ENCODE measurements at regions not wholly inside any gene's neighbourhood (a gene's known extent, or its start where the extent isn't known, plus 50 kb on each side); places are given as distances from the start of the nearest gene placed in this dataset.

DNA sequence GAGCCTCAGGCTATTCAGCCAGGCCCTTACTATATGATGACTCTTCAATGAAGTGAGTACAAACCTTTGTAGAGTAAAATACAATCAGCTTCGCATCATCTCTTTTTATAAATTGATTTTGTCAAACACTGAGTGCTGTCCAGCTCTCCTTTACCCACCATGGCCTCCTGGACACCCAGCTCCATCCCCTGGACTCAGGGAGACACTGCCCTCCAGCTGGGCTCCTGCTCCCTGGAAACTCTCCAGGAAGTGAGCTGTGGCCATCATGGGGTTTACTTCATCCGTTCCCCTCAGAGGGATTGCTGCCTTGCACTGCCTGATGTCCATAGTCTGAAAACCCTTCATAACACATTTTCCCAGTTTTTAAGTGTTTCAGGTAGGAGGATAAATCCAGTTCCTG, 82.5 kb upstream of the XIRP2 start:
- no peaks in the 10 kb centered on the region for H3K4me1 ChIP-seq (ENCODE audit: control insufficient read depth, insufficient read depth, low read depth, low read length)
- H3K4me3 ChIP-seq (ENCODE audit: insufficient read depth in 1 of 2, low read depth in 1 of 2, low read length in 2 of 2), result no peak overlapping the region
- no peak overlapping the region for H3K4ac ChIP-seq (ENCODE audit: low read depth in 1 of 2, low read length in 2 of 2)
- no peak for DNase-seq
- no peak overlapping the region for H4K91ac ChIP-seq (ENCODE audit: low read length)
- no peaks in the 10 kb centered on the region for H3K27me3 ChIP-seq (ENCODE audit: control insufficient read depth in 1 of 2, insufficient read depth in 1 of 2, low read length in 2 of 2)
- H4K8ac ChIP-seq (ENCODE audit: low read length), result no peak overlapping the region
- H2AFZ ChIP-seq (ENCODE audit: low read depth, low read length), result no peak overlapping the region
- 94% methylated on average over 1 of the region's 2 CpGs for WGBS
- H2AK5ac ChIP-seq (ENCODE audit: low read length, severe bottlenecking), result no peak overlapping the region
- H2BK120ac ChIP-seq (ENCODE audit: low read depth, low read length), result no peak overlapping the region
- H2BK5ac ChIP-seq (ENCODE audit: low read depth, low read length, poor library complexity, severe bottlenecking), result no peak overlapping the region
- H3K4me2 ChIP-seq (ENCODE audit: low read length, poor library complexity, severe bottlenecking), result no peak overlapping the region
- H2BK12ac ChIP-seq (ENCODE audit: low read length in 2 of 2), result no peak overlapping the region
- no peak overlapping the region for H3K14ac ChIP-seq (ENCODE audit: low read length in 2 of 2)
- H3K23ac ChIP-seq (ENCODE audit: low read length in 2 of 2), result no peak overlapping the region
- H3K18ac ChIP-seq (ENCODE audit: low read depth in 1 of 2, low read length in 2 of 2), result no peak overlapping the region
- no peaks in the 10 kb centered on the region for H3K36me3 ChIP-seq (ENCODE audit: control insufficient read depth in 1 of 2, insufficient read depth in 2 of 2, low read depth in 1 of 2, low read length in 2 of 2)
- no peak overlapping the region for H3K9ac ChIP-seq (ENCODE audit: low read length)
- peaks cover 19% of the 10 kb centered on the region for H3K9me3 ChIP-seq (ENCODE audit: control insufficient read depth, low read length)
- no peak overlapping the region for H3K27ac ChIP-seq (ENCODE audit: low read length, poor library complexity, severe bottlenecking)
- H3K79me1 ChIP-seq (replicated peaks; ENCODE audit: low read length, poor library complexity, severe bottlenecking), result no peaks in the 10 kb centered on the region
- no peak overlapping the region for H2BK15ac ChIP-seq (ENCODE audit: low read depth, poor library complexity, severe bottlenecking)

DNA sequence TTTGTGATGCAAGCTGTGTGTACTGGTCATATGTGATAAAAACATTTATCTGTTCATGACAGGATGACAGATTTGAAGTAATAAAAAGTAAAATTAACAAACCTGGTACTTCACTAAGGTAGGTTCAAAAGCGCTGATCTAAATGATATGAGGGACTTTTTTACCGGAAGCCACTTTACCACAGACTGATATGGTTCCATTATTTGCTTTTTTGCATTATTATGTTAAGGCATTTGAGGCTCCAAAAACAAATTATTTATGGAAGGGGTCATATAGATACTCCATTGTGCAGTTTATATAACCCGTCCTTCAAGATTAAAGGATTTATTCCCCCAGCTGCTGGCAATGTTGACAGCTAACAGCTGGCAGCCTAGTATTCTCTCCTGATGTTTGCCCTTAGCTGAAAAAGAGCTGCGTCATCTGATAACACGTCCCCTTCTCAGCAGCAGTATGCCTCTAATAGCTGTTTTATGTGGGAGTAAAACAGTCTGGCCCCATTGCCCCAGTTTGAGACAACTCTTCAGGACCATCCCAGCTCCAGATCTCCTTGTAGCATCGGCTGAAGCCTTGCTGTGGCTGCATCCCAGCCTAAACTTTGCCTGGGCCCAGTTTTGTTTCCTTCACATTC, 84.8 kb upstream of the XIRP2 start:
- H3K23ac ChIP-seq (ENCODE audit: low read length in 2 of 2), result no peak overlapping the region
- H3K36me3 ChIP-seq (ENCODE audit: control insufficient read depth in 1 of 2, insufficient read depth in 2 of 2, low read depth in 1 of 2, low read length in 2 of 2), result no peaks in the 10 kb centered on the region
- H3K9me3 ChIP-seq (ENCODE audit: control insufficient read depth, low read length), result peaks cover 16% of the 10 kb centered on the region
- no peak overlapping the region for H3K27ac ChIP-seq (ENCODE audit: low read length, poor library complexity, severe bottlenecking)
- no peak overlapping the region for H3K4ac ChIP-seq (ENCODE audit: low read depth in 1 of 2, low read length in 2 of 2)
- H3K4me3 ChIP-seq (ENCODE audit: insufficient read depth in 1 of 2, low read depth in 1 of 2, low read length in 2 of 2), result no peak overlapping the region
- peak; percentile 16 for DNase-seq
- H4K8ac ChIP-seq (ENCODE audit: low read length), result no peak overlapping the region
- no peaks in the 10 kb centered on the region for H3K4me1 ChIP-seq (ENCODE audit: control insufficient read depth, insufficient read depth, low read depth, low read length)
- H3K14ac ChIP-seq (ENCODE audit: low read length in 2 of 2), result no peak overlapping the region
- H4K91ac ChIP-seq (ENCODE audit: low read length), result no peak overlapping the region
- H2BK15ac ChIP-seq (ENCODE audit: low read depth, poor library complexity, severe bottlenecking), result no peak overlapping the region
- H2BK12ac ChIP-seq (ENCODE audit: low read length in 2 of 2), result no peak overlapping the region
- no peak overlapping the region for H3K4me2 ChIP-seq (ENCODE audit: low read length, poor library complexity, severe bottlenecking)
- no peak overlapping the region for H2BK5ac ChIP-seq (ENCODE audit: low read depth, low read length, poor library complexity, severe bottlenecking)
- H3K79me1 ChIP-seq (replicated peaks; ENCODE audit: low read length, poor library complexity, severe bottlenecking), result no peaks in the 10 kb centered on the region
- no peak overlapping the region for H2BK120ac ChIP-seq (ENCODE audit: low read depth, low read length)
- WGBS, result 68% methylated on average over 4 of the region's 6 CpGs
- H2AK5ac ChIP-seq (ENCODE audit: low read length, severe bottlenecking), result no peak overlapping the region
- H3K18ac ChIP-seq (ENCODE audit: low read depth in 1 of 2, low read length in 2 of 2), result no peak overlapping the region
- no peaks in the 10 kb centered on the region for H3K27me3 ChIP-seq (ENCODE audit: control insufficient read depth in 1 of 2, insufficient read depth in 1 of 2, low read length in 2 of 2)
- H3K9ac ChIP-seq (ENCODE audit: low read length), result no peak overlapping the region
- peak overlapping the region; percentile 29 for H2AFZ ChIP-seq (ENCODE audit: low read depth, low read length)

GRCh38 chr2:166802475-166802874, 85.8 kb upstream of the XIRP2 start:
- Histone ChIP-seq H2BK15ac (ENCODE audit: low read depth, poor library complexity, severe bottlenecking) (no peak overlapping the region), H3K27ac (ENCODE audit: low read length, poor library complexity, severe bottlenecking) (no peak overlapping the region), H4K8ac (ENCODE audit: low read length) (no peak overlapping the region), H3K4me2 (ENCODE audit: low read length, poor library complexity, severe bottlenecking) (no peak overlapping the region), H2AFZ (ENCODE audit: low read depth, low read length) (no peak overlapping the region), H3K4me1 (ENCODE audit: control insufficient read depth, insufficient read depth, low read depth, low read length) (no peaks in the 10 kb centered on the region), H3K9ac (ENCODE audit: low read length) (no peak overlapping the region), H3K36me3 (ENCODE audit: control insufficient read depth in 1 of 2, insufficient read depth in 2 of 2, low read depth in 1 of 2, low read length in 2 of 2) (no peaks in the 10 kb centered on the region), H3K4ac (ENCODE audit: low read depth in 1 of 2, low read length in 2 of 2) (no peak overlapping the region), H2BK120ac (ENCODE audit: low read depth, low read length) (no peak overlapping the region), H3K27me3 (ENCODE audit: control insufficient read depth in 1 of 2, insufficient read depth in 1 of 2, low read length in 2 of 2) (no peaks in the 10 kb centered on the region), H3K23ac (ENCODE audit: low read length in 2 of 2) (no peak overlapping the region), H4K91ac (ENCODE audit: low read length) (no peak overlapping the region), H2AK5ac (ENCODE audit: low read length, severe bottlenecking) (no peak overlapping the region), H3K4me3 (ENCODE audit: insufficient read depth in 1 of 2, low read depth in 1 of 2, low read length in 2 of 2) (no peak overlapping the region), H3K79me1 (replicated peaks; ENCODE audit: low read length, poor library complexity, severe bottlenecking) (no peaks in the 10 kb centered on the region), H3K9me3 (ENCODE audit: control insufficient read depth, low read length) (peaks cover 15% of the 10 kb centered on the region), H3K14ac (ENCODE audit: low read length in 2 of 2) (no peak overlapping the region), H2BK12ac (ENCODE audit: low read length in 2 of 2) (no peak overlapping the region), H2BK5ac (ENCODE audit: low read depth, low read length, poor library complexity, severe bottlenecking) (no peak overlapping the region), H3K18ac (ENCODE audit: low read depth in 1 of 2, low read length in 2 of 2) (no peak overlapping the region)
- WGBS, result 47% methylated on average over 2 of the region's 3 CpGs
- no peak for DNase-seq

DNA sequence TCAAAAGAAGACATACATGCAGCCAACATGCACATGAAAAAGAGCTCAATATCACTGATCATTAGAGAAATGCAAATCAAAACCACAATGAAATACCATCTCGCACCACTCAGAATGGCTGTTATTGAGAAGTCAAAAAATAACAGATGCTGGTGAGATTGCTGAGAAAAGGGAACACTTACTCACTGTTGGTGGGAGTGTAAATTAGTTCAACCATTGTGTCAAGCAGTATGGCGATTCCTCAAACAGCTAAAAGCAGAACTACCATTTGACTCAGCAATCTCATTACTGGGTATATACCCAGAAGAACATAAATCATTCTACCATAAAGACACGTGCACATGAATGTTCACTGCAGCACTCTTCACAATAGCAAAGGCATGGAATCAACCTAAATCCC, 95.5 kb upstream of the XIRP2 start:
- H2BK5ac ChIP-seq (ENCODE audit: low read depth, low read length, poor library complexity, severe bottlenecking), result no peak overlapping the region
- peaks cover 18% of the 10 kb centered on the region for H3K9me3 ChIP-seq (ENCODE audit: control insufficient read depth, low read length)
- no peak overlapping the region for H2BK120ac ChIP-seq (ENCODE audit: low read depth, low read length)
- H3K4ac ChIP-seq (ENCODE audit: low read depth in 1 of 2, low read length in 2 of 2), result no peak overlapping the region
- no peak overlapping the region for H2BK15ac ChIP-seq (ENCODE audit: low read depth, poor library complexity, severe bottlenecking)
- no peak overlapping the region for H2AFZ ChIP-seq (ENCODE audit: low read depth, low read length)
- no peak for DNase-seq
- H3K4me3 ChIP-seq (ENCODE audit: insufficient read depth in 1 of 2, low read depth in 1 of 2, low read length in 2 of 2), result no peak overlapping the region
- no peak overlapping the region for H3K18ac ChIP-seq (ENCODE audit: low read depth in 1 of 2, low read length in 2 of 2)
- H3K14ac ChIP-seq (ENCODE audit: low read length in 2 of 2), result no peak overlapping the region
- H3K27me3 ChIP-seq (ENCODE audit: control insufficient read depth in 1 of 2, insufficient read depth in 1 of 2, low read length in 2 of 2), result no peaks in the 10 kb centered on the region
- no peak overlapping the region for H3K23ac ChIP-seq (ENCODE audit: low read length in 2 of 2)
- no peaks in the 10 kb centered on the region for H3K4me1 ChIP-seq (ENCODE audit: control insufficient read depth, insufficient read depth, low read depth, low read length)
- 77% methylated on average over 3 of the region's 3 CpGs for WGBS
- H3K79me1 ChIP-seq (replicated peaks; ENCODE audit: low read length, poor library complexity, severe bottlenecking), result no peaks in the 10 kb centered on the region
- H4K8ac ChIP-seq (ENCODE audit: low read length), result no peak overlapping the region
- H3K27ac ChIP-seq (ENCODE audit: low read length, poor library complexity, severe bottlenecking), result no peak overlapping the region
- no peaks in the 10 kb centered on the region for H3K36me3 ChIP-seq (ENCODE audit: control insufficient read depth in 1 of 2, insufficient read depth in 2 of 2, low read depth in 1 of 2, low read length in 2 of 2)
- no peak overlapping the region for H3K9ac ChIP-seq (ENCODE audit: low read length)
- no peak overlapping the region for H2AK5ac ChIP-seq (ENCODE audit: low read length, severe bottlenecking)
- no peak overlapping the region for H2BK12ac ChIP-seq (ENCODE audit: low read length in 2 of 2)
- no peak overlapping the region for H3K4me2 ChIP-seq (ENCODE audit: low read length, poor library complexity, severe bottlenecking)
- H4K91ac ChIP-seq (ENCODE audit: low read length), result no peak overlapping the region

Measured in mesenchymal stem cell (in vitro differentiated cells and primary cell).